ENCODE measurements at regions not wholly inside any gene's neighbourhood (a gene's known extent, or its start where the extent isn't known, plus 50 kb on each side); places are given as distances from the start of the nearest gene placed in this dataset.

DNA sequence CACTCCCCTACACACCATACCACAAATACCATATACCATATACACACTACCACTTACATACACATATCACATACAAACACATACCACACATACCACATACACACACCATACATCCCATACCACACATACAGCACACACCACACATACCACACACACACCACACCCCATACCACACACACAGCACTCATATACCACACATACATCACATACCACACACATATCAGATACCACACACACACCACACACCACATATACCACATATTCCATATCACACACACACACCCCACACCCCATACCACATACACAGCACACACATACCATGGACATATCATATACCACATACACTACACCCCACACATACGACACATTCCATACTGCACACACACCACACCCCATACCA lies 276.6 kb downstream of the GADD45G start:
- DNase-seq = no peak

DNA sequence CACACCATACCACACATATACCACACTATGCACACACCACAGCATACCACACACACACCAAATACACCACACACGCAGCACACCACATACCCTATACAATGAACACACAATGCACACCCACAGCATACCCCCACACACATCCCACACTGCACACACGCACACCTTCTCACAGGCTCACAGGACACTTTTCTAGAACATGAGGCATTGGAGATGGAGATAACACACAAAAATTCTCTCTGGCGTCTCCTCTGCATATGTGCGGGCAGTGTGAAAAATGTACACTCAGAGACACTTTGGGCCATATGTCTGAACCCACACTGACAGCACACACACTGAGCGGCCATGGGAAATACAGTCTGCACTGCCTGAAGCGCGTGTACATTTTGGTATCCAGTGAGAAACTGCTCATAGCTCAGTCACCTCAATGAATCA lies 278.1 kb downstream of the GADD45G start:
- no peak for DNase-seq

DNA sequence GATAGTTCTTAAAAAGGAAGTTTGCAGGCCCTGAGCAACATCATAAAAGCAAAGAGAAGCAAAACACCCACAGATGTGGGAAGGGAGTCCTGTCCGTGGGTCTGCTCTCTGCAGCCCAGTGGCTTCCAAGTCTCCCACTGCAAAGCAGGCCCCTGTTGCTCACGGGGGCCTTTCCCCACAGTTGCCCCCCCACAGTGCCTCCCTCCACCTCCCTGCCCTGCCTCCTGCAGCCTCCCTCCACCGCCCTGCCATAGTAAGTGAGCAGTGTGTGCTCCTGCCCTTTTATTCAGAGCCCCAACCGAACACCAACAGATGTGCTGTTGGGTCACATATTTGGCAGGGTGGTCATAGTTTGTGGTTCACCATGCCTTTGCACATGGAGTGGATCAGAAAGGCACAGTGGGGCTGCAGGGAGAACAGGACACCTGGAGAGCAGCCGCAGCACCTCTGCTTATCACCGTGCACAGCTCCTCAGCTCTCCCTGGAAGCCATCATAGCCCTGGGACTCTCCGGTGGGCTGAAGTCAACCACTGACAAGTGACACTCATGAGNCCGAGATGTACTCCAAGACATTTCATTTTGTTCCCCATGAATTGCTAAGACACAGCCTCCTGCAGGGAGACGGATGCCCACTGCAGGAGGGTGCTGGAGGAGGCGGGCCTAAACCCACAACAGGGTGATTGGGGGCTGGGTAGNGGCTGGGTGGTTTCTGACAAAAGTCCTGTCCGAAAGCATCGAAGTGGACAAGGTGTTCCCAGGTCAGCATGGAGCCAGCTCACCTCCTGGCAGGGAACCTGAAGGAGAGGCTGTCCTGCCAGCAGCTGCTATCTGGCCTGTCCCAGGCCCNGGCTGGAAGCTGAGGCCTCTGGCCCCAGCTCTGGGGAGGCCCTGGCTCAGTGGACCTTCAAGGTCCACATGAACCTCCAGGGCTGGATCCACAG lies 278.9 kb downstream of the GADD45G start:
- DNase-seq = no peak

DNA sequence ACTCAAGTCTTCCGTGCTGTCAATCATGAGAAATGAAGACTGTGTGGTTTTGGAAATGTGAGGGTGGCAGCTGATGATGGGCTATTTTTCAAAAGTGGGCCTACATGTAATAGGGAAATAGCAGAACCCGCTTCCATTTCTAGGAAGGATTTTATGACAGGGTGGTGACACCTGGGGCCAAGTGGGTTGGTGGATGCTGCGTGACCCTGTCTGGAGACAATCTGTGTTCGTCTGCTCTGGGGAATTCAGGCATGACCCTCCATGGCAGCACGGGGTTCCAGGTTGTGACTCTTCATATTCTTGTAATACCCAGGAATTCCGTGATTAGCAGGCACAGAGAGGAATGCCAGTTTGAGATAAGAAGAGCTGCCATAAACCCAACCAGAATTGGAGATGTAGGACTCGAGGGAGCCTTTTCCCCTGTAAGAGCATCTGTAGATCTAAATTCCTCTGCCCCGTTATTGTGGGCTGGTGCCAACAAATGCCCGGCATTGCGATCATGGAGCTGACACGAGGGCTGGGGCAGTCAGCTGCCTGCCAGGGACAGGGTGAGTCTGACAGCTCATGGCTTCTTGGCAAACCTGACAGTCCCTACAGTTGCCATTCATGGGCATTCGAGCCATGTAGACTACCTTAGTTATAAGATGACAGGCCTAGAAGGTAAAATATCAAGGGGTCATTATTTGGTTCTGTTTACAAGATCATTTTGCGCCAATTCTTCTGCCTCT lies 279.7 kb downstream of the GADD45G start:
- DNase-seq = no peak

DNA sequence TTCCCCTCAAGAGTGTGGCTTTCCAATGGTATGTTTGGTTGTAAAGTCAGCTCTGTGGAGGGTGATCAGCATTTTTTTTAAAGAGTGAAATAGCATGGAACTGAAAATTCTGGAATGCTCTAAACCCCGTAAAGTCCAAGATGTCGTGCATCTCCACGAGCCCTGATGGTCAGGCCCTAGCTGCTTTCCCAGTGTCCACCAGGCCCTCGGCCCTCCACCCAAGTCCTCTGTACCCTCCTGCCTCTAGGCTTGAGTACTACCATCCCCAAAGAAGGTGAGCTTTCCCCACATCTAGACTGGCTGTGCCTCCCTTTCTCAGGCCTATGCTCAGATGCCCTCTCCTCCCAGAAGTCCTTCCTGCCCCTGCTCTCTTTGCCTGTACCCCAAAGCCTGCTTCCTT lies 280.3 kb downstream of the GADD45G start:
- no peak for DNase-seq

DNA sequence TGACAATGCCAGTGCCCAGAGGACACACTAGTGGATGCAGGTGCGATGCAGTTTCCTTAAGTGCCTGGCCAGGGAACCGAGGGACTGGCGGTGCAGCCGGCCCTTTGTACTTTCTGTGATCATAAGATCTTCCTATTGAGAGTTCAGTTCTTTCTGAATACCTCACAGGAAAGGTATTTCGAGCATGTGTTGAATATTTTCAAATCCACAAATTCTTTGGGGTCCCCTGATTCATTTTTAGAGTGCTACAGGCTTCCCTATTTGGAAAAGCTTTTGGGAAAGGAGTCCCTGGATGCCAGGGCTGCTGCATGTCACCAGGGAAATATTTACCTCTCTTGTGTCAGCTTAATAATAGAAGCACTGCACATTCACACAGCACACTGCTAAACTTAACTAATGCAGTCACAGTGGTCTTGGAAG lies 281.5 kb downstream of the GADD45G start:
- DNase-seq = no peak

DNA sequence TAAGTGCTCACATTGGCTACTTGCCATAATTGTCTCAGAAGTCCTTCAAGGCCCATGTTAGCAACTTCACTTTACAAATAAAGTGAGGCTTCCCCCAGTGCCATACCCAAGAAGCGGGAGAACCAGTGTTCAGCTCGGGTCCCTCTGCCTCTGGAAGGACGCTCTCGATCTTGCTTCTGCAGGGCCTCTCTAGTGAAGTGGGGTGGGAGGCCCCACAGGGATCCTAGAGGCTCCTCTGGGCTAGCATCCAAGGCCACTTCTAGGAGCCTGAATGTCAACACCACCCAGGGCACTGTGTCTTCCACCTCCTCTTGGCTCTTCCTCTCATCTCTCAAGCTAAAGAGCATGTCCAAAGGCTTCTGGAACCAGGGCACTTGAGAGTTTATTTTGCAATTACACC lies 282.5 kb downstream of the GADD45G start:
- no peak for DNase-seq

DNA sequence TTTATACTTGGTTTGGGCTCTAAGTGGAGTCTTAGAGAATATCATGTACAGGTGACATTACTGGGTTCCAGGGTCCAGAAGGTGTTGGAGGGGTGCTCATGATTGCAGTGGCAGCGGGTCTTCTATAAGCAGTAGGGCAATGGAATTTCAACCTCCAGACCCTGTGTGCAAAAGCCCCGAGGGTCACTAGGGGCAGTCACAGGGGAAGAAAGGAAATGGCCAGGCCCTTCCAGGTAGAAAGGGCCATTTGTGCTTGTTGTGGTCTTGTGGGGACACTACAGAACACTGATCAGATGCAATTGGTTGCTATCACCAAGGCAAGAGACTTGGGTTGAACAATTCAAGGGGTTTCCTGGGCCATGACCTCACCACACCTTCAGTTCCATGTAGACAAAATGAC lies 283.4 kb downstream of the GADD45G start:
- no peak for DNase-seq

DNA sequence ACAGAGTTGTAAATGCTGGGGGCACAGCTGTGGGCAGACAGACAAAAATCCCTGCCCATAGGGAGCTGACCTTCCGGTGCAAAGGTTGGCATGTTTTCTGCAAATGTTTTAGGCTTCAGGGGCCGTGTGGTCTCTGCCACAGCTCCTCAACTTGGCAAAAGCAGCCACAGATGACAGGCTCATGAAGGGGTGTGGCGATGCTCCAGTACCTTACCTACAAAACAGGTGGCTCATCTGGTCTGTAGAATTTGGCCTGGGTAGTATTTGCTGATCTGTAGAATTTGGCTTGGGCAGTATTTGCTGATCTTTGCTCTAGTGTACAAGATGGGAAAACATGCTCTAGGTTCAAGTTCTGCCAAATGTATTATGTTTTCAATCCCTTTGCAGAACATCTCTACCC lies 283.9 kb downstream of the GADD45G start:
- DNase-seq = no peak

DNA sequence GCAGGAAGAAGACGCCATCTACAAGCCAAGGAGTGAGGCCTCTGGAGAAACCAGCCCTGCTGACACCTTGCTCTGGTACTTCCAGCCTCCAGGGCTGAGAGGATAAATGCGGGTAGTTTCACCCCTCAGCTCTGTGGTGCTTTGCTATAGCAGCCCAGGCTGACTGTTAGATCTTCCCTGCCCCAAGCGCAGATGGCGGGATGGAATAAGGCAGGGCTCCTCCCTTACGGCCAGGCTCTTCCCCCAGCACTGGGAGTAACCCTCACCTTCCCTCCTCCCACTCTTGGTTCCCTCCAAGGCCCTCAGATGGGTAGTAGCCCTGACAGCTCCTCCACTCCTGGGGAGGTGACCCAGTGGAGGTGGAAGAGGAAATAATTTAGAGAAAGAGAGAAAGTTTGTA lies 285.1 kb downstream of the GADD45G start:
- DNase-seq = no peak

DNA sequence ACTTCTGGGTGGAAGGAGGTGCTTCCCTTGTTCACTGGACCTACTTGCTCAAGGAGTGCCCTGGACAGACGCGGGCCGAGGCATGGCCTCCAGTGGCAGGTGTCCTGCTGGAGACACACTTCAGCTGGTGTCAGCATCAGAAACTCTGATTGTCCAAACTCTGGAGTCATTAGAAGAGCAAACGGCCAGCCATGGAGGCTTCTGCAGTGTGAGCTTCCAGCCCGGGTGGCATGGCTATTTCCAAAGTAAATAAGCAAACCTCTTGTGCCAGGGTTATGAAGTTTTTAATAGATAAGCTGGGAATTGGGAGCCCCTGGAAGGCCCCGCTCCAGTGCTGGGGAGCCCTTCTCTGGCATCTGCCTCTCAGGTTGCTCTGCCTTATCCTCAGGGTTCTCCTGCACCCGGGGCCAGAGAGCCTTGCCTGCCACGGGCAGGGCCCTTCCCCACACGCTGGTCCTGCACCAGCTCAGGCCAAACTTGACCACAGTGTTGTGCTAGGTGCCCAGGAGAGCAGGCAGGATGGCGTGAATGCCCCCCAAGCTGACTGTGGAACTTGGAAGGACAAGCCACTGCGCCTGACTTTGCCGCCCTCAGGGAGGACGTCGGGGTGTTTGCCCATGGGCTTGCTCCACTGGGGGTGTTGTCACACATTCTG lies 285.6 kb downstream of the GADD45G start:
- no peak for DNase-seq

DNA sequence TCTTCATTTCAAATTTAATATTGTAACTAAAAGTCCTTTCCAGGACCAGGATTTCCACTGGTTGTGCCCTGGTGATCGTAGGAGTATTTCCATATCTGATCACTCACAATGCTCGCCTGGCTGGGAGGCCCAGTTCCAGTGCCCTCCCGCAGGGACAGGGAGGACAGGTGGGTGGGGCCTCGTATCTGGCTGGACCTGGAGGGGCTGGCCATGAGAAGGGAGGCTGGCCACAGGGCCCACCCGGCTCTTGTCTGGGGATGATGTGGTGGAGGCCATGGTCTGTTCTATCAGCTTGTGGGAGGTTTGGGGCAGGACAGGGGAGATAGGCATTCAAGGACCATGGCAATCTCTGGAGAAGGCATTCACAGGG lies 286.4 kb downstream of the GADD45G start:
- DNase-seq = no peak

DNA sequence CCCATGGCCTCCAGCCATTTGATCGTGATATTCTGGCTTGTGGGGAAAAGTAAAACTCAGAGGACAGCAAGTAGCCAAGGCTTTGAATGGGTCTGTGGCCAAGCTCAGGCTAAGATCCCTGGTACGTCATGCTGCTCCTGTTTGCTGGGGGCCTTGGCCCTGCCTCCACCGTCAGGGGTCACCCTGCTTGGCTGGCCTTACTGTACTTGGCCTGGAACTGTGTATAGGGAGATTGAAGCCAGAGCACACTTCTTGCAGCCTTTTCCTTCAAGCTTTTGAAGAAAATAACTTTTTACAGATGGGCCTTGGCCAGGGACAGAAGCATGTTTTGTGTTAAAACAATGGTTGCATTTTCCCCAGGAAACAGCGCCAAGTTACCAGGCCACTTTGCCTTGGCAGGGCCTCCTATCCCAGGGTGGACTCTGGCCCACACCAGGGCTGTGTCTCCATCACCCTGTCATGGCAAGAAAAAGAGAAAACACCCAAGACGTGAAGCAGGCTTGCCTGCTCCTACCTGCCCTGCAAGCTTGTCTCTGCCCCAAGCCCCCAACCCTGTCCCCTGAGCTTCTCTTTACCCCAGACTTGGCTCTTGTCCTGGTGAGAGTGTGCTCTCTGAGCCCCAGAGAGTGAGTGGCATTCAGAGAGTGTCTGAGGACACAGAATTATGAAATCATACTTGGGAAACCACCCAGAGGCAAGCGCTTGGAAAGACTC lies 286.9 kb downstream of the GADD45G start:
- DNase-seq = peak; percentile 72

DNA sequence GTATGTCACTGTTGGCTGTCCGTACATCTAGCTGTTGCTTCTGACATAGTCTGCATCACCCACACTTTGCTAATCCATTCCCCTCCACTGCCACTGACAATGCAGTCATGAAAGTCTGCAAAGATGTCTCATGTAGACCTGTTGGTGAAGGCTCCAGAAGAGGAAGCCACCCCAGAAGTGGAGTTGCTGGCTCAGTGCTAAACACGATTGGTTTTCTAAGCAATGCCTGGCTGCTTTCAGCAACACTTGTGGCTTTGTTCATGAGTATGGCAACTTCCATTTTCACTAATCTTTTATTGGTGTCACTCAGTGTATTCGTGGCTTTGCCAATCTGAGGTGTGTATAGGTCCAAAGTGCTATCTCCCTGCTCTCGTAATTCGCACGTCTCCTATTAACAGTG lies 288.1 kb downstream of the GADD45G start:
- DNase-seq = no peak

DNA sequence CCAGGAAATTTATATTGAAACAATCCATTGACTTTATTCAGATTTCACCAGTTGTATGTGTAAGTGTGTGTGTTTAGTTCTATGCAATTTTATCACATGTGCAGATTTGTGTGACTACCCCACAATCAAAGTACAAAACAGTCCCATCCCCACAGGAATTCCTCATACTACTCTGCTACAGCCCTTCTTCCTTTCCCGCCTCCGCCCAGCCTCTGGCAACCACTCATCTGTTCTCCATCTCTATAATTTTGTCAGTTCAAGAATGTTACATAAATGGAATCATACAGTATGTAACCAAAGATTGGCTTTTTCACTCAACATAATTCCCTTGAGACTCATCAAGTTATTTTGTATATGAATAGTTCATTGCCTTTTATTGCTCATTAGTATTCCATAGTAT lies 289.1 kb downstream of the GADD45G start:
- DNase-seq = no peak

DNA sequence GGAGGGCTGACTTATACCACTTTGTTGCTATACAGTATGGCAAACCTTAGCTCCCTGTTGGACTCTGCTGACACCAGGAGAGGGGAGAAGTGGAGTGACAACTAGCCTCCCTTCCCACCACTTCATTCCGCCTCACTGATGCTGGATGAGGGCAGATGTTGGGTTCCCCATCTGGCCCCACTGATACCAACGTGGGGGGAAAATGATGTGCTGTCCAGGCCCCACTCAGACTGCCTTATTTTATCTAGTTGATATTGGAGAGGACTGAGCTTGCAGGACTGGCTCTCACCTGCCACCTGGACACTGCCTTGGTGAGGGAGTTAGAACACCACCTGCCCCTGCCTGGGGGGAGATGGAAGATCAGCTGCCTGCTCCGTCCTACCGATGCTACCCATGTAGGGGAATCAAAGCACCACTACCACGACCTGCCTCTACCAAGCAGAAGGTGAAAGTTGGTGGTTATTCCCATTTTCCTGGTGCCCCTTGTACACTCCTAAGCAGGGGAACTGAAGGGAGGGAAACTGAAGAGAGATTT lies 292.1 kb downstream of the GADD45G start:
- DNase-seq = no peak

DNA sequence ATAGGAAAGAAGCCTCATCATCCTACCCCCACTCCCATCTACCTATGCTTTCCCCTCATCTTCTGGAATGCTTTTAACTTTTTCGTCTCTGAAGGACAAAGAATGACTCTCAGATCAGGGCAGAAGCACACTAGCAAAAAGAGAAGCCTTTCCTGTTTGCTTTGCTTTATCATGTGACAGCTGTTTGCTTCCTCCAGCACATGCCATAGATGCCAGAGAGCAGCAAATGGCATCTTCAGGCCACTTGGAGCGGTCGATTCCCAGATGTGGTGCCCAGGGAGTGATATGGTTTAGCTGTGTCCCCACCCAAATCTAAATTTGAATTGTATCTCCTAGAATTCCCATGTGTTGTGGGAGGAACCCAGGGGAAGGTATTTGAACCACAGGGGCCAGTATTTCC lies 294.8 kb downstream of the GADD45G start:
- no peak for DNase-seq

DNA sequence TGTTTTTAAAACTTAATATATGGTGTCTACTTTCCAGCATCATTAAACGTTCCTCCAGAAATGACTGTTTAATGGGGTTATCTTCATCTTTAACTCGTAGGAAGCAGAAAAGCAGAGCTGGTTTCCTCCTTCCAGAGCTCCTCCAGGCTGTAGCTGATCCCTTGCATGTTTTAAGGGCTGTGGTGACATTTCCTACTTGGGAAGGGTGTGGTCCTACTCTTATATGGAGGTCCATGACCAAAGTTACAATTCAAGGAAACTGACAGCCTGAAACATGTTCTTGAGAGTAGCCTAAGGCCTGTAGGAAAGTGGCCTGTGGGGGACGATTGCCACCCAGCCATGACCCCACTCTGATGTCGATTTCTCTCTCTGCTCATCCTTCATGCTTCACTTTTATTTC lies 297.1 kb downstream of the GADD45G start:
- no peak for DNase-seq

DNA sequence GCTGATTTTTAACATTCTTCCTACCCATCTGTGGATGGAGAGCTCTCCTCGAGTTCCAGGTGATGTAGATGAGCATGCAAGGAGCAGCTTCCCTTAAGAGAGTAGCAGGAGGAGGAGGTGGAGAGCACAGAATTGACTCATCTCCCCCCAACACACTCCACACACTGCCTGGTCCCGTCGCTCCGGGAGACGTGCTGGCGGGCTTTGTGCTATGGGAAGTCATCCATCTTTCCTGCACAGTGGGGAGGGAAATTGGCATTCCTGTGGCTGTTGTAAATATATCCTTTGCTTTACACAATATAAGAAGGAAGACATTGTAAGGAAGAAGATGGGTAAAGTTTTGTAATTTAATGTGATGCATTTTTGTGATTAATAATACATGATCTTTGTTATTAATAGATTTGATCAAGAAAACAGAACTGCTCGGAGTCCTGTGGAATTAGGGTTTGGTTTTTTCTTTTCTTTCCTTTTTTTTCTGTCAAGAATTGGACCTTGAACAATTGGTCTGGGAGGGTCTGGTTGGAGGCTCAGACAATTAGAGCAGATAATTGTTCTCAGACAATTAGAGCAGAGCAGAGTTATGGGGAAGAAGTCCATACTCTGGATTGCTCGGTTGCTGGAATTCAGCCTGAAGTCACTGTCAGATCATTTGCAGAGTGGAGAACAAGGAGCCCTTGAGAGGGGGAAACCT lies 297.8 kb downstream of the GADD45G start:
- peak; percentile 83 for DNase-seq

DNA sequence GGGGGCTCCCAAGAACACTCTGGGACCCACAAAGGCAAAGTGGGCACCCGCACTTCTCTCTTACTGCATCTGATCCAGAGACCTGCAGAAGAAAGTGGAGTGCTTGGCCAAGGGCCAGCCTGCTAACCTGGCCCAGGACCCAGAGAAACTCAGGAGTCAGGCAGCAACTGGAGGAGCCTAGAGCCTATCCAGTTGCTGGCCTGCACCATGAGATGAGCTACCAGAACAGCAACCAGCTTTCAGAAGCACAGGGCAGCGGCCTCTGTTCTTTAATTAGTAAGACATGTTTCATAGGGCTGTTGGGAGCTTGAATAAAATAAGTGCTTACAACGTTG lies 298.3 kb downstream of the GADD45G start:
- no peak for DNase-seq

DNA sequence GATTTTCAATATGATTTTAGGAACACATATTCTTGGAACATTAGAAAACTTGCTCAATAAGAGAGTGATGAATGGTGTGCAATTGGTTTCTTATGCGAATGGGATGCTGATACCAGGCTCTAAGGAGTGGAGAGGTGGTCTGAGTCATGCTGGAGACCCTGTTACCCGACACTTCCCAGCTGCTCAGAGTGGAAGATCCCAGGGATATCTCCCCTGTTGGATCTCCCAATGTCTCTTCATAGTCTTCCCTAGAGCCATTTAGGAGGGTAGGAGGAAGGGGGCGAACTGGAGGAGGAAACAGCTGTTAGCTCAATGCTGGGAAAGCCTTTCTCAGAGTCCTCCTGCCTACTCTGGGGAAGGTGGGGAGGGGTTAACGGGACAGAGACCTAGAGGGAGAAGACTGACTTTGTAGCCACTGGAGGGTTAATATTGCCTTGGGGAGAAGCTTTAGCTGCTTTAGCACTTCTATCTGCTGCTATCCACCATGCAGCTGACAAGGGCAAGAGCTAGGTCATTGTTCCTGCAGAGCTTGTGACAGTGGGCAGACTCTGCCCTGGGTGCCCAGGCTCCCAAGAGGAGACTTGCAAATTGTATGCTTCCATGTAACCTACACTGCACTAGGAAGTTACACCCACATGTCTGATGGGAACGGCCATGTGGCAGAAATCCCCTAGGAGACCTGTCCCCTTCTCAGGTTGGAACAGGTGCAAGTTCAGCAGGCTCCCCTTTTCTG lies 301.0 kb downstream of the GADD45G start:
- no peak for DNase-seq
